SIG-M5 treated with dmso at 0.1 percent for 504 hours (cell line): ENCODE measurements at regions not wholly inside any gene's neighbourhood (a gene's known extent, or its start where the extent isn't known, plus 50 kb on each side); places are given as distances from the start of the nearest gene placed in this dataset.

Experiments
- DNase-seq: peaks from one replicate; lab custom pipeline; 2025; ENCODE audit not compliant: unreplicated experiment; lab: John Stamatoyannopoulos, UW

GRCh38 chr4:89371614-89372013 lies 64.0 kb upstream of the GPRIN3 start:
- DNase-seq: no peak

- no peak for DNase-seq
Measured at GRCh38 chr4:89369581-89369980, 62.0 kb upstream of the GPRIN3 start.

DNA sequence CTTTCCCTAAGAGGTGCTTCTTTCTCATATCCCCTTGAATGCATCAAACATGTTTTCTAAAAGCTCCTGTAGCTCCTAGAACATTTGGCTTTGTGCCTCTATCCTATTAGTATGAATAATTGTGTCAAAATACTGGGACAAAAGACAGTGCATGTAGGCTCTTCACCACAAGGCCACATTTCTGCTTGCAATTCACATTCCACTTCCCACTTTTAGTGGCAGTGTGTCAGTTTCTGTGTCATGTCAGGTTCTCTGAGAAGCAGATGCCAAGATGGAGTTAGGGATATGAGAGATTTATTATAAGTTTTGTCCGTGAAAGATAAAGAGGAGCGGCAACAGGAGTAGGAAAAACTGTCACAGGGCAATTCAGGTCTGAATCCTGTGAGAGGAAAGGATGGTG lies 61.3 kb upstream of the GPRIN3 start:
- DNase-seq: no peak

DNA sequence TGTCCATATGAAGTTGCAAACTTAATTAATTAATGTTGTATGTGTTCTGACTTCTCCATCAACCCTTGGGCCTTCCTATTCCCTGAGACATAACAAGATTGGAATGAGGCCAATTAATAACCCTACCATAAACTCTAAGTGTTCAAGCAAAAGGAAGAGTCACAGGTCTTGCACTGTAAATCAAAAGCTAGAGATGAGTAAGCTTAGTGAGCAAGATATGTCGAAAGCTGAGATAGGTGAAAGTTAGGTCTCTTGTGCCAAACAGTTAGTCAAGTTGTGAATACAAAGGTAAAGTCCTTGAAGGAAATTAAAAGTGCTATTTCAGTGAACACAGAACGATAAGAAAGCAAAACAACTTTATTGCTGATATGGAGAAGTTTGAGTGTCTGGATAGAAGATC lies 58.2 kb upstream of the GPRIN3 start:
- DNase-seq: no peak

DNA sequence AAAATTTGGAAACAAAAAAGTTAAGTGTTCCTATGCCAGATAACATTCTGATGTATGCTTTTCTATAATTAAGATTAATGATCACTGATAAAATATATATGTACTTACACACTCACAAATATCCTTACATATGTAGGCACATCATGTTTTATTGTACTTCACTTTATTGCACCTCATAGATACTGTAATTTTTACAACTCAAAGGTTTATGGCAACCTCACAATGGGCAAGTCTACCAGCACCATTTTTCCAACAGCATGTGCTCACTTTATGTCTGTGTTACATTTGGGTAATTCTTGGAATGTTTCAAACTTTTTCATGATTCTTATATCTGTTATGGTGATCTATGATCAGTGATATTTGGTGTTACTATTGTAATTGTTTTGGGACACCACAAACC lies 57.8 kb upstream of the GPRIN3 start:
- no peak for DNase-seq

DNA sequence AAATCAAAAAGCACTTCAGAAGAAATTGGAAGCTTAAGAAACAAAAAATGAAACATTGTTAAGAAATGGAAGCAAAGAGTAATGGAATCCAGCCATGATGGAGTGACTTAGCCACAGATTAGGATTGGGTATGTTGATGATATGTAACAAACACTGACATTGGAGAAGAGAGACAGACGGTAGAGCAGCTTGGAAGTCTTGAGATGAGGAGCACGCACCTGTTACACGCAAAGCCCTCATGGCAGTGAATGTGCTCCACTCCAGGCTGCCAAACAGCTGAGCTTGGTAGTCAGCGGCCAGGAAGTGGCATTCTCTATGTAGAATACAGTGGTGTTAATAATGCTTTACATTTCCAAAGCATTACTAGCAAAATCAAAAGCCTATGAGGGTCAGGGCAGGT lies 56.9 kb upstream of the GPRIN3 start:
- DNase-seq: no peak

GRCh38 chr4:89363786-89364185 lies 56.2 kb upstream of the GPRIN3 start:
- DNase-seq: no peak

DNA sequence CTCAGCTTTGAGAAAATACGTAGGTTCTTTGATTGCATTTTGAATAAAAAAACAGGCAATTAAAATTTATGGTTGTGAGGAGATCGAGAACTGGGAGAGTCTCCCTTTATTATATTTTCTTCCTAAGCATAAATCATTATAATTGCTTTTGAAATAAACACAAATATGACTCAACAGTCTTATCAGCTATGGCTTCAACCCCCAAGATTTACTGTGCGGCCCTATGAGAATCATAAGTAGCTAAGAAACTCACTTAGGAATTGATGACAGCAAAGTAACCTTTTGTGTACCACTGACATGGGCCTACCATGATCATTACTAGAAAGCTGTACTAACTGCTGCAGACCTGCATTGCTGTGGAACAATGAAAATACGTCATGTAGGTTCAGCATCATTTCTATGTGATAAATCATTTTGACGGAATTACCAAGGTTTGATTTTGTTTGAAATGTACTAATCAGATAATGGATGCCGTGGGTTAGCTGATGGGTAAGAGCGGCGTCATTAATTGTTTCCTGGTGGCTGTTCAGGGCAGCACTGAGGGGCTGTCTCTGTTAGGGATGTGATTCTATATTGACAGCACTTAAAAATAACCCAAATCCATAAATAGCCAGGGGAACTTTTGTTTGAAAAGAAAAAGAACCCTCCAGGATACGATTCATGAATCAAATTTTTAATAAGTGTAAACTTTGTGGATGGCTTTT lies 51.5 kb upstream of the GPRIN3 start:
- no peak for DNase-seq

DNA sequence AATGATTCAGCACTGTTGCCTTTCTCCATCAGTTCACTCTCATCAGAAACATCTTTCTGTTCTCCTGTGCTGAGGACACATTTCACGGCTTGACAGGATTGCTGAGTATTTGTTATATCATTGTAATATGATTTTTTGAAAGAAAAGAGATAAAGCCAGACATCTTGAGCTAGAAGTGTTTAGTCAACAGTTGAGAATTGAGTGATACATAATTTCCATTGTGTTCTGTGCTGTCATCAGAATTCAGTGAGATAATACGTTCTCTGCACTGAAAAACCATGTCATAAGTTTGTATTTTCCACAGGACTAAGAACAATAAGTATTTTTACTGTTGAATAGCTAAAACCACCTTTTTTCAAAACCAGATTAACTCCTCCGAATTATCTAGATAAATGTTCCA lies 50.2 kb upstream of the GPRIN3 start:
- no peak for DNase-seq
